IMR-90 (cell line): ENCODE measurements at regions not wholly inside any gene's neighbourhood (a gene's known extent, or its start where the extent isn't known, plus 50 kb on each side); places are given as distances from the start of the nearest gene placed in this dataset.

Experiments
- ATAC-seq: fragments of 200-7000 bp; cut with Tn5 transposase; 2 replicates; pipeline ENCODE4 v1.9.1; 2020; ENCODE audit warnings: low read depth, mild to moderate bottlenecking, moderate library complexity
- BruUV-seq: library from RNA; stranded (reverse); fragments of 400-500 nt; replicated peaks from 2 replicates; lab custom pipeline; 2021; lab: Mats Ljungman, UMichigan
- CTCF ChIA-PET: fragments of 300-600 bp; formaldehyde crosslinking; extraction: SDS; loops from one replicate; lab custom pipeline; 2021; ENCODE audit warnings: antibody characterized with exemption; lab: Yijun Ruan, JAX
- POLR2A ChIA-PET: fragments of 300-600 bp; sonication (Branson Sonifier 250); formaldehyde crosslinking; loops from one replicate; lab custom pipeline; 2022; ENCODE audit warnings: antibody characterized with exemption; ENCODE audit not compliant: unreplicated experiment; lab: Charles Lee
- DNase-seq: peaks from one replicate; pipeline ENCODE4 v3.0.0; 2013
- H2AFZ ChIP-seq: replicated peaks from 2 replicates; pipeline ENCODE3; 2013; ENCODE audit warnings: low read length, mild to moderate bottlenecking; ENCODE audit not compliant: poor library complexity
- H2AK5ac ChIP-seq: 2 replicates; pipeline ENCODE4 v1.6.1; 2013; ENCODE audit warnings: low read depth, low read length, inconsistent platforms
- H2AK9ac ChIP-seq: replicated peaks from 2 replicates; pipeline ENCODE3; 2013; ENCODE audit warnings: mild to moderate bottlenecking, low read depth, low read length, moderate library complexity; ENCODE audit not compliant: poor library complexity
- H2BK120ac ChIP-seq: 2 replicates; pipeline ENCODE4 v1.6.1; 2013; ENCODE audit warnings: low read depth, low read length, inconsistent platforms
- H2BK15ac ChIP-seq: 3 replicates; pipeline ENCODE4 v1.6.1; 2013; ENCODE audit warnings: low read depth, low read length, inconsistent platforms
- H2BK20ac ChIP-seq: 2 replicates; pipeline ENCODE4 v1.6.1; 2013; ENCODE audit warnings: low read depth, mild to moderate bottlenecking, inconsistent platforms, low read length, moderate library complexity
- H2BK5ac ChIP-seq: 2 replicates; pipeline ENCODE4 v1.6.1; 2013; ENCODE audit warnings: mild to moderate bottlenecking, low read depth, low read length, inconsistent platforms; ENCODE audit not compliant: poor library complexity, severe bottlenecking
- H3K14ac ChIP-seq: replicated peaks from 2 replicates; pipeline ENCODE4 v1.6.1; 2013; ENCODE audit warnings: low read depth, low read length, inconsistent platforms
- H3K18ac ChIP-seq: 2 replicates; pipeline ENCODE4 v1.6.1; 2013; ENCODE audit warnings: low read depth, low read length, control low read depth
- H3K23ac ChIP-seq: 2 replicates; pipeline ENCODE4 v1.6.1; 2013; ENCODE audit warnings: low read depth, low read length, inconsistent platforms
- H3K27ac ChIP-seq: 2 replicates; pipeline ENCODE4 v1.5.1; 2013; ENCODE audit warnings: mild to moderate bottlenecking, control low read depth, low read length; ENCODE audit not compliant: insufficient read depth
- H3K27me3 ChIP-seq: 2 replicates; pipeline ENCODE4 v1.6.1; 2013; ENCODE audit warnings: low read length; ENCODE audit not compliant: control insufficient read depth, insufficient read depth
- H3K36me3 ChIP-seq: 2 replicates; pipeline ENCODE4 v1.6.1; 2013; ENCODE audit warnings: low read length, mixed read lengths; ENCODE audit not compliant: control insufficient read depth, insufficient read depth
- H3K4ac ChIP-seq: 2 replicates; pipeline ENCODE4 v1.6.1; 2013; ENCODE audit warnings: low read depth, low read length, inconsistent platforms
- H3K4me1 ChIP-seq: 2 replicates; pipeline ENCODE4 v1.6.1; 2013; ENCODE audit warnings: low read length, mixed read lengths; ENCODE audit not compliant: control insufficient read depth, insufficient read depth
- H3K4me2 ChIP-seq: 2 replicates; pipeline ENCODE4 v1.6.1; 2013; ENCODE audit warnings: low read depth, mild to moderate bottlenecking, control low read depth, low read length, moderate library complexity
- H3K4me3 ChIP-seq: 2 replicates; pipeline ENCODE4 v1.5.1; 2013; ENCODE audit warnings: low read depth, mild to moderate bottlenecking, control low read depth, low read length, moderate library complexity; ENCODE audit not compliant: insufficient read depth
- H3K56ac ChIP-seq: 2 replicates; pipeline ENCODE4 v1.6.1; 2013; ENCODE audit warnings: low read length, inconsistent platforms; ENCODE audit not compliant: insufficient read depth; ENCODE audit errors: extremely low read depth
- H3K79me1 ChIP-seq, 2 experiments: 2 replicates each; pipeline ENCODE4 v1.6.1; 2013; ENCODE audit warnings: low read length in 2 of 2, inconsistent platforms in 1 of 2, low read depth in 1 of 2
- H3K9ac ChIP-seq: 2 replicates; pipeline ENCODE4 v1.6.1; 2013; ENCODE audit warnings: low read depth, low read length, control low read depth
- H3K9me1 ChIP-seq: 2 replicates; pipeline ENCODE4 v1.6.1; 2013; ENCODE audit warnings: low read length, inconsistent platforms; ENCODE audit not compliant: insufficient read depth
- H3K9me3 ChIP-seq: 2 replicates; pipeline ENCODE4 v1.6.1; 2013; ENCODE audit warnings: low read length; ENCODE audit not compliant: control insufficient read depth, insufficient read depth
- H4K20me1 ChIP-seq: 2 replicates; pipeline ENCODE4 v1.6.1; 2013; ENCODE audit warnings: low read length, inconsistent platforms; ENCODE audit not compliant: insufficient read depth
- H4K5ac ChIP-seq: 2 replicates; pipeline ENCODE4 v1.6.1; 2013; ENCODE audit warnings: mild to moderate bottlenecking, low read depth, low read length, control low read depth
- H4K8ac ChIP-seq, 2 experiments: 2 replicates each; pipeline ENCODE4 v1.6.1; 2013; ENCODE audit warnings: low read depth in 2 of 2, low read length in 2 of 2, control low read depth in 1 of 2, inconsistent platforms in 1 of 2
- H4K91ac ChIP-seq: 2 replicates; pipeline ENCODE4 v1.6.1; 2013; ENCODE audit warnings: low read depth, low read length, inconsistent platforms; ENCODE audit not compliant: insufficient read depth
- BHLHE40 ChIP-seq: fragments of 150-350 bp; IDR thresholded peaks from 2 replicates; pipeline ENCODE4 v1.6.1; 2016; ENCODE audit warnings: mild to moderate bottlenecking, low read depth, low read length
- CHD1 ChIP-seq: IDR thresholded peaks from 2 replicates; pipeline ENCODE4 v1.6.1; 2012; ENCODE audit warnings: low read depth, low read length, improper control_type of control experiment
- CTCF ChIP-seq: conservative IDR thresholded peaks from 2 replicates; pipeline ENCODE4 v1.5.1; 2012; ENCODE audit warnings: mild to moderate bottlenecking, low read depth, low read length, improper control_type of control experiment
- MAFK ChIP-seq: IDR thresholded peaks from 2 replicates; pipeline ENCODE4 v1.6.1; 2012; ENCODE audit warnings: low read depth, low read length, improper control_type of control experiment
- MAZ ChIP-seq: IDR thresholded peaks from 2 replicates; pipeline ENCODE4 v1.6.1; 2012; ENCODE audit warnings: low read depth, mild to moderate bottlenecking, low read length, improper control_type of control experiment, moderate library complexity, borderline replicate concordance
- MXI1 ChIP-seq: IDR thresholded peaks from 2 replicates; pipeline ENCODE4 v1.6.1; 2012; ENCODE audit warnings: low read depth, mild to moderate bottlenecking, low read length, moderate library complexity, borderline replicate concordance
- NFE2L2 ChIP-seq: fragments of 150-350 bp; IDR thresholded peaks from 2 replicates; pipeline ENCODE4 v1.6.1; 2016; ENCODE audit warnings: low read depth, mild to moderate bottlenecking, low read length
- POLR2A ChIP-seq: IDR thresholded peaks from 2 replicates; pipeline ENCODE4 v1.6.1; 2012; ENCODE audit warnings: mild to moderate bottlenecking, low read depth, low read length
- RAD21 ChIP-seq: IDR thresholded peaks from 2 replicates; pipeline ENCODE4 v1.6.1; 2012; ENCODE audit warnings: low read length, improper control_type of control experiment
- RCOR1 ChIP-seq: IDR thresholded peaks from 2 replicates; pipeline ENCODE4 v1.6.1; 2012; ENCODE audit warnings: mild to moderate bottlenecking, low read length, improper control_type of control experiment; ENCODE audit not compliant: insufficient replicate concordance
- SMC3 ChIP-seq: fragments of 150-350 bp; IDR thresholded peaks from 2 replicates; pipeline ENCODE4 v1.6.1; 2016; ENCODE audit warnings: low read depth, mild to moderate bottlenecking, antibody characterized with exemption, low read length, moderate library complexity
- WGBS, 2 experiments: methylation state at CpG; one replicate each; pipeline versions ENCODE4 v1.1.5 to v1.1.7; 2013; ENCODE audit warnings: missing lambda C conversion rate in 2 of 2; ENCODE audit not compliant: insufficient read length in 1 of 2; ENCODE audit errors: extremely low coverage in 2 of 2; 5-methylcytosine and 5-hydroxymethylcytosine counted together
- dilution Hi-C: fragments of 300-500 bp; cut with HindIII; formaldehyde crosslinking; loops from one replicate; pipeline ENCODE4 v1.14.3; 2018; ENCODE audit warnings: low sequenced_read_pairs; ENCODE audit not compliant: unreplicated experiment
- in situ Hi-C: fragments of 300-500 bp; cut with MboI; formaldehyde crosslinking; loops from 3 replicates; pipeline ENCODE4 v1.14.3; 2019; ENCODE audit warnings: low sequenced_read_pairs, inconsistent platforms, mixed read lengths
- intact Hi-C: fragments of 100-400 bp; cut with micrococcal nuclease; formaldehyde crosslinking; loops from 2 replicates; pipeline ENCODE4 v1.10.0; 2022
- TF ChIP-seq, protein P1 (sequence below): fragments of 150-350 bp; IDR thresholded peaks from 2 replicates; pipeline ENCODE4 v1.6.1; 2016; ENCODE audit warnings: low read depth, mild to moderate bottlenecking, low read length, moderate library complexity, borderline replicate concordance

- H3K27ac ChIP-seq = peak overlapping the region; percentile 58; the same call in 1 of the 2 replicates
- no TSS peak for BruUV-seq
- in situ Hi-C loops = no loop called here
These were observed 86.7 kb downstream of the ACAA2 start for GRCh38 chr18:49726675-49726963.

More at GRCh38 chr18:49726675-49726963, 86.7 kb downstream of the ACAA2 start:
- no CpG with 5 or more reads among the region's 1 CpG for WGBS, 2 experiments
- Histone ChIP-seq H2AK5ac (peak overlapping the region; percentile 41; the same call in 1 of the 2 replicates), H2BK15ac (peak overlapping the region; percentile 33; the same call in 1 of the 3 replicates), H2BK20ac (peak overlapping the region; percentile 87), H2AK9ac (peak overlapping the region; percentile 81), H2BK120ac (peak overlapping the region; percentile 89), H4K8ac (peak overlapping the region; percentile 46 to 81; a peak in 3 of 4 replicates), H2AFZ (peak overlapping the region; percentile 84), H4K5ac (no peak overlapping the region), H3K9me1 (0 out of 2 replicates have a peak, but pooled peaks cover 3% of the 10 kb centered on the region), H3K79me1 (no peaks in the 10 kb centered on the region), H3K9ac (peak overlapping the region; percentile 32; the same call in 1 of the 2 replicates), H3K9me3 (no peaks in the 10 kb centered on the region), H3K36me3 (no peaks in the 10 kb centered on the region), H4K20me1 (no peaks in the 10 kb centered on the region), H4K91ac (peak overlapping the region; percentile 71; the same call in 1 of the 2 replicates), H3K18ac (peak overlapping the region; percentile 42), H3K23ac (peak overlapping the region; percentile 87), H3K27me3 (peaks cover 2% of the 10 kb centered on the region; the same call in 1 of the 2 replicates), H3K56ac (peak overlapping the region; percentile 75; the same call in 1 of the 2 replicates), H2BK5ac (peak overlapping the region; percentile 57), H3K4me3 (no peak overlapping the region), H3K4me1 (peaks cover 16% of the 10 kb centered on the region), H3K14ac (peak overlapping the region; percentile 35), H3K4me2 (no peak overlapping the region), H3K4ac (peak overlapping the region; percentile 92)
- intact Hi-C loops = loop anchor here (5.0 kb wide), 1 partner anchor 34 kb away; no protein-coding TSS in a partner anchor
- TF ChIP-seq, protein P1, sequence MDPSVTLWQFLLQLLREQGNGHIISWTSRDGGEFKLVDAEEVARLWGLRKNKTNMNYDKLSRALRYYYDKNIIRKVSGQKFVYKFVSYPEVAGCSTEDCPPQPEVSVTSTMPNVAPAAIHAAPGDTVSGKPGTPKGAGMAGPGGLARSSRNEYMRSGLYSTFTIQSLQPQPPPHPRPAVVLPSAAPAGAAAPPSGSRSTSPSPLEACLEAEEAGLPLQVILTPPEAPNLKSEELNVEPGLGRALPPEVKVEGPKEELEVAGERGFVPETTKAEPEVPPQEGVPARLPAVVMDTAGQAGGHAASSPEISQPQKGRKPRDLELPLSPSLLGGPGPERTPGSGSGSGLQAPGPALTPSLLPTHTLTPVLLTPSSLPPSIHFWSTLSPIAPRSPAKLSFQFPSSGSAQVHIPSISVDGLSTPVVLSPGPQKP = no peak
- TF ChIP-seq POLR2A = no peak
- TF ChIP-seq NFE2L2 = no peak
- TF ChIP-seq RCOR1 = no peak
- no peak for TF ChIP-seq SMC3
- TF ChIP-seq MAZ = no peak
- no peak for TF ChIP-seq RAD21
- no peak for TF ChIP-seq MAFK
- no peak for TF ChIP-seq BHLHE40
- TF ChIP-seq CTCF = no peak
- TF ChIP-seq CHD1 = no peak
- no peak for TF ChIP-seq MXI1
- ATAC-seq (no peak; the same call in 1 of the 2 replicates), DNase-seq (peak; percentile 13)
- ChIA-PET POLR2A (interaction anchor here (0.6 kb wide), 1 partner anchor 226 kb away, joined by 7 read pairs; no protein-coding TSS in a partner anchor), CTCF (interaction anchor here (0.6 to 1.0 kb wide), 3 partner anchors 11 to 653 kb away, joined by 3 read pairs; no protein-coding TSS in a partner anchor)
- dilution Hi-C loops = no loop called here
